Astrocyte (in vitro differentiated cells and primary cell): ENCODE measurements at regions not wholly inside any gene's neighbourhood (a gene's known extent, or its start where the extent isn't known, plus 50 kb on each side); places are given as distances from the start of the nearest gene placed in this dataset.

Experiments
- DNase-seq: peaks from one replicate; pipeline ENCODE4 v3.0.0-alpha.2; 2010; ENCODE audit warnings: low read depth
- FAIRE-seq: peaks from 2 replicates; lab custom pipeline; 2011; peaks lifted over from hg19 to GRCh38; lab: Jason Lieb, UNC
- H2AFZ ChIP-seq: 2 replicates; pipeline ENCODE4 v1.6.0; 2012; ENCODE audit warnings: low read depth, low read length, inconsistent platforms
- H3K27ac ChIP-seq: 2 replicates; pipeline ENCODE4 v1.5.1; 2011; ENCODE audit warnings: low read depth, low read length, inconsistent platforms
- H3K27me3 ChIP-seq: 2 replicates; pipeline ENCODE4 v1.6.0; 2011; ENCODE audit warnings: low read length, inconsistent platforms; ENCODE audit not compliant: insufficient read depth
- H3K36me3 ChIP-seq: 2 replicates; pipeline ENCODE4 v1.5.1; 2011; ENCODE audit warnings: low read length, inconsistent platforms; ENCODE audit not compliant: insufficient read depth
- H3K4me1 ChIP-seq: 2 replicates; pipeline ENCODE4 v1.5.1; 2011; ENCODE audit warnings: low read length, inconsistent platforms; ENCODE audit not compliant: insufficient read depth
- H3K4me2 ChIP-seq: 2 replicates; pipeline ENCODE4 v1.6.0; 2012; ENCODE audit warnings: low read length, inconsistent platforms
- H3K4me3 ChIP-seq: 2 replicates; pipeline ENCODE4 v1.5.1; 2011; ENCODE audit warnings: low read depth, mild to moderate bottlenecking, low read length, inconsistent platforms; ENCODE audit not compliant: insufficient read depth
- H3K79me2 ChIP-seq: 2 replicates; pipeline ENCODE4 v1.6.0; 2012; ENCODE audit warnings: mild to moderate bottlenecking, low read length, inconsistent platforms; ENCODE audit not compliant: insufficient read depth
- H3K9ac ChIP-seq: 2 replicates; pipeline ENCODE4 v1.6.0; 2012; ENCODE audit warnings: mild to moderate bottlenecking, low read length, inconsistent platforms
- H3K9me3 ChIP-seq: 2 replicates; pipeline ENCODE4 v1.5.1; 2012; ENCODE audit warnings: low read depth, mild to moderate bottlenecking, low read length, inconsistent platforms; ENCODE audit not compliant: insufficient read depth
- H4K20me1 ChIP-seq: 2 replicates; pipeline ENCODE4 v1.6.0; 2012; ENCODE audit warnings: low read length, inconsistent platforms; ENCODE audit not compliant: insufficient read depth
- H3K27ac Mint-ChIP-seq: one replicate; pipeline ENCODE4 v1.8.0; 2021; ENCODE audit warnings: mild to moderate bottlenecking, mixed read lengths; ENCODE audit not compliant: unreplicated experiment
- H3K27me3 Mint-ChIP-seq: one replicate; pipeline ENCODE4 v1.8.0; 2021; ENCODE audit warnings: low read depth, mixed read lengths; ENCODE audit not compliant: unreplicated experiment
- H3K36me3 Mint-ChIP-seq: one replicate; pipeline ENCODE4 v1.8.0; 2021; ENCODE audit warnings: low read depth, mixed read lengths; ENCODE audit not compliant: unreplicated experiment
- H3K4me1 Mint-ChIP-seq: one replicate; pipeline ENCODE4 v1.8.0; 2021; ENCODE audit warnings: low read depth, mixed read lengths; ENCODE audit not compliant: unreplicated experiment
- H3K4me3 Mint-ChIP-seq: one replicate; pipeline ENCODE4 v1.8.0; 2021; ENCODE audit warnings: mild to moderate bottlenecking, moderate library complexity, mixed read lengths; ENCODE audit not compliant: unreplicated experiment
- H3K9me3 Mint-ChIP-seq: one replicate; pipeline ENCODE4 v1.8.0; 2021; ENCODE audit warnings: mild to moderate bottlenecking, mixed read lengths; ENCODE audit not compliant: unreplicated experiment
- CTCF ChIP-seq: IDR thresholded peaks from 2 replicates; pipeline ENCODE4 v1.5.1; 2011; ENCODE audit warnings: low read depth, mild to moderate bottlenecking, inconsistent platforms, low read length, moderate library complexity; ENCODE audit not compliant: insufficient read depth
- EZH2 ChIP-seq: IDR thresholded peaks from 2 replicates; pipeline ENCODE4 v1.6.1; 2012; ENCODE audit warnings: mild to moderate bottlenecking, low read length, inconsistent platforms; ENCODE audit not compliant: insufficient read depth

GRCh38 chr2:8251856-8252255 lies 430.0 kb upstream of the ID2 start:
- Histone ChIP-seq H3K79me2 (no peaks in the 10 kb centered on the region), H4K20me1 (no peaks in the 10 kb centered on the region), H3K4me2 (no peak overlapping the region), H3K9ac (no peak overlapping the region), H3K4me3 (no peak overlapping the region), H3K4me1 (no peaks in the 10 kb centered on the region), H2AFZ (no peak overlapping the region), H3K9me3 (no peaks in the 10 kb centered on the region), H3K36me3 (no peaks in the 10 kb centered on the region), H3K27ac (no peak overlapping the region), H3K27me3 (no peaks in the 10 kb centered on the region)
- DNase-seq = no peak
- H3K4me3 Mint-ChIP-seq = no peak overlapping the region
- no peaks in the 10 kb centered on the region for H3K9me3 Mint-ChIP-seq
- FAIRE-seq = no peak
- H3K4me1 Mint-ChIP-seq = peaks cover 5% of the 10 kb centered on the region
- H3K27me3 Mint-ChIP-seq = peaks cover 5% of the 10 kb centered on the region
- H3K27ac Mint-ChIP-seq = no peak overlapping the region
- H3K36me3 Mint-ChIP-seq = no peaks in the 10 kb centered on the region
- TF ChIP-seq CTCF (no peak), EZH2 (no peak)

DNA sequence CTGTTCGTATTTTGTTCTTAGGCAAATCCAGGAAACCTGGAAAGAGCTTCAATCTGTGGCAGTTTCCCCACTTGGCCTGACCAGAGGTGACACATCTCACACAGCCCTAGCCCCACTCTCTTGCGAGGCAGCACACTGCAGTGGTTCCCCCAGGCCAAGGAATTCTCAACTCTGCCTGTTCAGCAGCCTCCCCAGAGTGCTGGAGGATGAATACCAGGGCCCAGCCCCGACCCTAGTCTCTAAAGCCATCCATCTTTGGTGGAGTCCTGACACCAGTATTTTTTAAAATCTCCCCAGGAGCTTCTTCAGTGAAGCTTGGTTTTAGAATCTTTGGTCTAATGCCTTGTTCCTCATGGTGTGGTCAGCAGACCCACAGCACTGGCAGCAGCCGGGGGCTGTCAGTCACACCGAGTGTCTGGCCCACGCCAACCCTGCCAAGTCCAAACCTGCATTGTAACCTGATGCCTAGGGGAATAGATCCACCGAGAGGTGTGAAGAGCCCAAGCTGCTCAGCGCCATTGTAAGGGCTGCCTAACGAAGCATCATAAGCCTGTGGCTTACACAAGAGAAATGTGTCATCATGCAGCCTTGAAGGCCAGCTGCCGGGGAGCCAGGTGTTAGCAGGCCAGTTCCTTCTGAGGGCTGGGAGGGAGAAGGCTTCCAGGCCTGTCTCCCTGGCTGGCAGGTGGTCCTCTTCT lies 428.7 kb upstream of the ID2 start:
- H3K4me1 ChIP-seq = no peaks in the 10 kb centered on the region

More for the DNA sequence above, 428.7 kb upstream of the ID2 start:
- H3K4me3 ChIP-seq = no peak overlapping the region
- TF ChIP-seq EZH2 = no peak
- no peak for TF ChIP-seq CTCF
- H3K9me3 Mint-ChIP-seq = no peaks in the 10 kb centered on the region
- no peak overlapping the region for H3K4me3 Mint-ChIP-seq
- H3K9me3 ChIP-seq = no peaks in the 10 kb centered on the region
- no peak overlapping the region for H3K9ac ChIP-seq
- no peaks in the 10 kb centered on the region for H3K27me3 ChIP-seq
- H2AFZ ChIP-seq = no peak overlapping the region
- DNase-seq (no peak), FAIRE-seq (no peak)
- no peak overlapping the region for H3K4me2 ChIP-seq
- H3K27ac Mint-ChIP-seq = no peak overlapping the region
- peaks cover 4% of the 10 kb centered on the region for H3K4me1 Mint-ChIP-seq
- no peaks in the 10 kb centered on the region for H3K36me3 ChIP-seq
- no peaks in the 10 kb centered on the region for H4K20me1 ChIP-seq
- no peak overlapping the region for H3K27ac ChIP-seq
- H3K27me3 Mint-ChIP-seq = peaks cover 4% of the 10 kb centered on the region
- no peaks in the 10 kb centered on the region for H3K79me2 ChIP-seq
- no peaks in the 10 kb centered on the region for H3K36me3 Mint-ChIP-seq
